IPS-18a (cell line): ENCODE measurements at regions not wholly inside any gene's neighbourhood (a gene's known extent, or its start where the extent isn't known, plus 50 kb on each side); places are given as distances from the start of the nearest gene placed in this dataset.
A peak's percentile ranks its signal among the peaks of the same experiment; 100 is the strongest.

Experiments used
- H3K27ac ChIP-seq: one replicate; pipeline ENCODE4 v1.5.1; 2013; ENCODE audit warnings: low read length
- H3K27me3 ChIP-seq: one replicate; pipeline ENCODE4 v1.6.1; 2013; ENCODE audit warnings: mild to moderate bottlenecking, low read length; ENCODE audit not compliant: control insufficient read depth, insufficient read depth
- H3K36me3 ChIP-seq: one replicate; pipeline ENCODE4 v1.6.1; 2013; ENCODE audit warnings: low read depth, low read length; ENCODE audit not compliant: control insufficient read depth
- H3K4me1 ChIP-seq: one replicate; pipeline ENCODE4 v1.6.1; 2013; ENCODE audit warnings: low read depth, low read length; ENCODE audit not compliant: control insufficient read depth
- H3K4me3 ChIP-seq: one replicate; pipeline ENCODE4 v1.5.1; 2013; ENCODE audit warnings: low read length
- H3K9ac ChIP-seq: one replicate; pipeline ENCODE4 v1.6.1; 2013; ENCODE audit warnings: mild to moderate bottlenecking, low read length, moderate library complexity
- H3K9me3 ChIP-seq: one replicate; pipeline ENCODE4 v1.6.1; 2013; ENCODE audit warnings: low read depth, low read length; ENCODE audit not compliant: control insufficient read depth

GRCh38 chr6:49370518-49370917, 92.5 kb downstream of the MMUT start:
- no peak overlapping the region for H3K9ac ChIP-seq
- peaks cover 14% of the 10 kb centered on the region for H3K9me3 ChIP-seq
- no peaks in the 10 kb centered on the region for H3K27me3 ChIP-seq
- H3K36me3 ChIP-seq, result no peaks in the 10 kb centered on the region
- no peak overlapping the region for H3K4me3 ChIP-seq
- H3K4me1 ChIP-seq, result no peaks in the 10 kb centered on the region
- H3K27ac ChIP-seq, result no peak overlapping the region

- no peak overlapping the region for H3K27ac ChIP-seq
- H3K27me3 ChIP-seq, result no peaks in the 10 kb centered on the region
- H3K36me3 ChIP-seq, result no peaks in the 10 kb centered on the region
- no peak overlapping the region for H3K4me3 ChIP-seq
- H3K4me1 ChIP-seq, result no peaks in the 10 kb centered on the region
- peaks cover 19% of the 10 kb centered on the region for H3K9me3 ChIP-seq
- no peak overlapping the region for H3K9ac ChIP-seq
Observed at GRCh38 chr6:49366539-49366938, 96.5 kb downstream of the MMUT start.

- H3K27ac ChIP-seq, result no peak overlapping the region
- H3K4me1 ChIP-seq, result no peaks in the 10 kb centered on the region
- H3K9ac ChIP-seq, result no peak overlapping the region
- no peaks in the 10 kb centered on the region for H3K27me3 ChIP-seq
- no peak overlapping the region for H3K4me3 ChIP-seq
- no peaks in the 10 kb centered on the region for H3K9me3 ChIP-seq
- H3K36me3 ChIP-seq, result no peaks in the 10 kb centered on the region
Observed at GRCh38 chr6:49348561-49348960, 114.5 kb downstream of the MMUT start.

- H3K27me3 ChIP-seq, result no peaks in the 10 kb centered on the region
- peaks cover 12% of the 10 kb centered on the region for H3K9me3 ChIP-seq
- peak overlapping the region; percentile 38 for H3K4me3 ChIP-seq
- peaks cover 11% of the 10 kb centered on the region for H3K4me1 ChIP-seq
- no peaks in the 10 kb centered on the region for H3K36me3 ChIP-seq
- peak overlapping the region; percentile 21 for H3K9ac ChIP-seq
- peak overlapping the region; percentile 81 for H3K27ac ChIP-seq
Observed at GRCh38 chr6:49342410-49342809, 120.6 kb downstream of the MMUT start.

- Histone ChIP-seq H3K4me3 (no peak overlapping the region), H3K36me3 (no peaks in the 10 kb centered on the region), H3K27ac (peak overlapping the region; percentile 50)
Observed at GRCh38 chr6:49341869-49342268, 121.2 kb downstream of the MMUT start.

GRCh38 chr6:49339096-49339495, 124.0 kb downstream of the MMUT start:
- Histone ChIP-seq H3K4me1 (peaks cover 11% of the 10 kb centered on the region), H3K9ac (no peak overlapping the region), H3K27me3 (no peaks in the 10 kb centered on the region), H3K36me3 (no peaks in the 10 kb centered on the region), H3K9me3 (peaks cover 24% of the 10 kb centered on the region), H3K4me3 (no peak overlapping the region), H3K27ac (no peak overlapping the region)

More at GRCh38 chr6:49341869-49342268, 121.2 kb downstream of the MMUT start:
- H3K27me3 ChIP-seq, result no peaks in the 10 kb centered on the region
- H3K9me3 ChIP-seq, result peaks cover 16% of the 10 kb centered on the region
- peaks cover 11% of the 10 kb centered on the region for H3K4me1 ChIP-seq
- peak overlapping the region; percentile 21 for H3K9ac ChIP-seq

- H3K36me3 ChIP-seq, result no peaks in the 10 kb centered on the region
- H3K9me3 ChIP-seq, result peaks cover 24% of the 10 kb centered on the region
- no peak overlapping the region for H3K27ac ChIP-seq
- peaks cover 16% of the 10 kb centered on the region for H3K4me1 ChIP-seq
- H3K9ac ChIP-seq, result no peak overlapping the region
- no peak overlapping the region for H3K4me3 ChIP-seq
- no peaks in the 10 kb centered on the region for H3K27me3 ChIP-seq
Observed at GRCh38 chr6:49336514-49337131, 126.4 kb downstream of the MMUT start.

- H3K4me1 ChIP-seq, result peaks cover 15% of the 10 kb centered on the region
- H3K36me3 ChIP-seq, result no peaks in the 10 kb centered on the region
- H3K27me3 ChIP-seq, result no peaks in the 10 kb centered on the region
- H3K27ac ChIP-seq, result no peak overlapping the region
- H3K4me3 ChIP-seq, result no peak overlapping the region
- H3K9ac ChIP-seq, result no peak overlapping the region
- H3K9me3 ChIP-seq, result peaks cover 21% of the 10 kb centered on the region
Observed at GRCh38 chr6:49333345-49334125, 129.5 kb downstream of the MMUT start.

GRCh38 chr6:49332781-49333180, 130.3 kb downstream of the MMUT start:
- Histone ChIP-seq H3K36me3 (no peaks in the 10 kb centered on the region), H3K4me1 (peaks cover 18% of the 10 kb centered on the region), H3K27me3 (no peaks in the 10 kb centered on the region), H3K27ac (no peak overlapping the region), H3K9me3 (peaks cover 14% of the 10 kb centered on the region), H3K4me3 (no peak overlapping the region), H3K9ac (no peak overlapping the region)

GRCh38 chr6:49329186-49329585, 133.9 kb downstream of the MMUT start:
- Histone ChIP-seq H3K27ac (no peak overlapping the region), H3K36me3 (no peaks in the 10 kb centered on the region), H3K9me3 (no peaks in the 10 kb centered on the region), H3K27me3 (no peaks in the 10 kb centered on the region), H3K9ac (no peak overlapping the region), H3K4me1 (peaks cover 18% of the 10 kb centered on the region), H3K4me3 (no peak overlapping the region)

- Histone ChIP-seq H3K4me1 (peaks cover 15% of the 10 kb centered on the region), H3K9ac (no peak overlapping the region), H3K27me3 (no peaks in the 10 kb centered on the region), H3K4me3 (no peak overlapping the region), H3K27ac (no peak overlapping the region), H3K9me3 (no peaks in the 10 kb centered on the region), H3K36me3 (no peaks in the 10 kb centered on the region)
Observed at GRCh38 chr6:49328051-49328744, 134.9 kb downstream of the MMUT start.
